MG63 (cell line): ENCODE measurements at regions not wholly inside any gene's neighbourhood (a gene's known extent, or its start where the extent isn't known, plus 50 kb on each side); places are given as distances from the start of the nearest gene placed in this dataset.
"Not testable (repeated sequence)": the region's sequence is repeated elsewhere in the genome, so short reads cannot be mapped to it uniquely, and the experiment has no call there.

Experiments
- DNase-seq: peaks from one replicate; pipeline ENCODE4 v3.0.0-alpha.2; 2020
- H3K27me3 ChIP-seq: fragments of 250-450 bp; sonication (Bioruptor Pico); 2 replicates; pipeline ENCODE4 v1.5.1; 2020; ENCODE audit warnings: mild to moderate bottlenecking, moderate library complexity
- H3K36me3 ChIP-seq: fragments of 250-450 bp; sonication (Bioruptor Pico); 2 replicates; pipeline ENCODE4 v1.5.1; 2020; ENCODE audit warnings: mild to moderate bottlenecking, moderate library complexity
- H3K4me3 ChIP-seq: fragments of 250-450 bp; sonication (Bioruptor Pico); 2 replicates; pipeline ENCODE4 v1.5.1; 2020; ENCODE audit warnings: mild to moderate bottlenecking, moderate library complexity
- H3K9me3 ChIP-seq: fragments of 250-450 bp; sonication (Bioruptor Pico); 2 replicates; pipeline ENCODE4 v1.5.1; 2020; ENCODE audit warnings: mild to moderate bottlenecking, moderate library complexity

GRCh38 chr10:109089779-109090178 lies 833.5 kb downstream of the XPNPEP1 start:
- H3K27me3 ChIP-seq = no peaks in the 10 kb centered on the region
- no peak overlapping the region for H3K4me3 ChIP-seq
- DNase-seq = no peak
- no peaks in the 10 kb centered on the region for H3K9me3 ChIP-seq
- H3K36me3 ChIP-seq = no peaks in the 10 kb centered on the region

GRCh38 chr10:109071539-109071938 lies 851.8 kb downstream of the XPNPEP1 start:
- DNase-seq = no peak
- Histone ChIP-seq H3K27me3 (no peaks in the 10 kb centered on the region), H3K4me3 (no peak overlapping the region)

GRCh38 chr10:109070492-109070891 lies 852.8 kb downstream of the XPNPEP1 start:
- Histone ChIP-seq H3K9me3 (no peaks in the 10 kb centered on the region), H3K4me3 (no peak overlapping the region), H3K27me3 (no peaks in the 10 kb centered on the region), H3K36me3 (no peaks in the 10 kb centered on the region)
- DNase-seq = no peak

More at GRCh38 chr10:109071539-109071938, 851.8 kb downstream of the XPNPEP1 start:
- Histone ChIP-seq H3K36me3 (no peaks in the 10 kb centered on the region), H3K9me3 (no peaks in the 10 kb centered on the region)

- Histone ChIP-seq H3K9me3 (no peaks in the 10 kb centered on the region), H3K36me3 (no peaks in the 10 kb centered on the region), H3K27me3 (no peaks in the 10 kb centered on the region), H3K4me3 (no peak overlapping the region)
- no peak for DNase-seq
Observed at GRCh38 chr10:109067031-109067430, 856.3 kb downstream of the XPNPEP1 start.

- Histone ChIP-seq H3K36me3 (no peaks in the 10 kb centered on the region), H3K9me3 (no peaks in the 10 kb centered on the region), H3K4me3 (no peak overlapping the region), H3K27me3 (no peaks in the 10 kb centered on the region)
- no peak for DNase-seq
Observed at GRCh38 chr10:109065821-109066220, 857.5 kb downstream of the XPNPEP1 start.

GRCh38 chr10:109062371-109062770 lies 860.9 kb downstream of the XPNPEP1 start:
- peak; percentile 13 for DNase-seq
- Histone ChIP-seq H3K27me3 (no peaks in the 10 kb centered on the region), H3K9me3 (no peaks in the 10 kb centered on the region), H3K4me3 (no peak overlapping the region), H3K36me3 (no peaks in the 10 kb centered on the region)

- DNase-seq = no peak
- H3K9me3 ChIP-seq = no peaks in the 10 kb centered on the region
- H3K27me3 ChIP-seq = no peaks in the 10 kb centered on the region
- no peak overlapping the region for H3K4me3 ChIP-seq
- no peaks in the 10 kb centered on the region for H3K36me3 ChIP-seq
Observed at GRCh38 chr10:109055243-109055642, 868.1 kb downstream of the XPNPEP1 start.

GRCh38 chr10:109047856-109048255 lies 875.5 kb downstream of the XPNPEP1 start:
- Histone ChIP-seq H3K36me3 (no peaks in the 10 kb centered on the region), H3K27me3 (no peaks in the 10 kb centered on the region), H3K4me3 (no peak overlapping the region), H3K9me3 (no peaks in the 10 kb centered on the region)
- DNase-seq = no peak

GRCh38 chr10:109046427-109046826 lies 876.9 kb downstream of the XPNPEP1 start:
- not testable (repeated sequence) for H3K4me3 ChIP-seq, DNase-seq, H3K9me3 ChIP-seq, H3K36me3 ChIP-seq, H3K27me3 ChIP-seq

GRCh38 chr10:109040622-109041021 lies 882.7 kb downstream of the XPNPEP1 start:
- Histone ChIP-seq H3K4me3 (no peak overlapping the region), H3K9me3 (no peaks in the 10 kb centered on the region), H3K36me3 (no peaks in the 10 kb centered on the region), H3K27me3 (no peaks in the 10 kb centered on the region)
- DNase-seq = no peak

- no peak for DNase-seq
- Histone ChIP-seq H3K4me3 (no peak overlapping the region), H3K27me3 (no peaks in the 10 kb centered on the region), H3K36me3 (no peaks in the 10 kb centered on the region), H3K9me3 (no peaks in the 10 kb centered on the region)
Observed at GRCh38 chr10:109037978-109038377, 885.3 kb downstream of the XPNPEP1 start.

GRCh38 chr10:109030581-109031210 lies 892.6 kb downstream of the XPNPEP1 start:
- H3K27me3 ChIP-seq = no peaks in the 10 kb centered on the region
- no peaks in the 10 kb centered on the region for H3K36me3 ChIP-seq
- H3K4me3 ChIP-seq = no peak overlapping the region
- no peaks in the 10 kb centered on the region for H3K9me3 ChIP-seq
- DNase-seq = no peak

GRCh38 chr10:109029870-109030269 lies 893.4 kb downstream of the XPNPEP1 start:
- no peak for DNase-seq
- Histone ChIP-seq H3K9me3 (no peaks in the 10 kb centered on the region), H3K36me3 (no peaks in the 10 kb centered on the region), H3K4me3 (no peak overlapping the region), H3K27me3 (no peaks in the 10 kb centered on the region)

GRCh38 chr10:109027534-109028185 lies 895.7 kb downstream of the XPNPEP1 start:
- H3K9me3 ChIP-seq = no peaks in the 10 kb centered on the region
- no peak for DNase-seq
- no peaks in the 10 kb centered on the region for H3K27me3 ChIP-seq
- H3K36me3 ChIP-seq = no peaks in the 10 kb centered on the region
- H3K4me3 ChIP-seq = no peak overlapping the region

- DNase-seq = no peak
- Histone ChIP-seq H3K27me3 (no peaks in the 10 kb centered on the region), H3K4me3 (no peak overlapping the region), H3K9me3 (no peaks in the 10 kb centered on the region), H3K36me3 (no peaks in the 10 kb centered on the region)
Observed at GRCh38 chr10:109025172-109025571, 898.1 kb downstream of the XPNPEP1 start.

GRCh38 chr10:109022417-109023049 lies 900.8 kb downstream of the XPNPEP1 start:
- H3K4me3 ChIP-seq = no peak overlapping the region
- H3K9me3 ChIP-seq = no peaks in the 10 kb centered on the region
- DNase-seq = no peak
- no peaks in the 10 kb centered on the region for H3K36me3 ChIP-seq
- H3K27me3 ChIP-seq = no peaks in the 10 kb centered on the region

- Histone ChIP-seq H3K4me3 (no peak overlapping the region), H3K36me3 (no peaks in the 10 kb centered on the region), H3K9me3 (no peaks in the 10 kb centered on the region), H3K27me3 (no peaks in the 10 kb centered on the region)
- no peak for DNase-seq
Observed at GRCh38 chr10:109019001-109019424, 904.3 kb downstream of the XPNPEP1 start.

GRCh38 chr10:109007514-109007913 lies 915.8 kb downstream of the XPNPEP1 start:
- no peaks in the 10 kb centered on the region for H3K9me3 ChIP-seq
- H3K36me3 ChIP-seq = no peaks in the 10 kb centered on the region
- no peak overlapping the region for H3K4me3 ChIP-seq
- H3K27me3 ChIP-seq = no peaks in the 10 kb centered on the region
- no peak for DNase-seq
